ENCODE measurements at regions not wholly inside any gene's neighbourhood (a gene's known extent, or its start where the extent isn't known, plus 50 kb on each side); places are given as distances from the start of the nearest gene placed in this dataset.
"Not testable (repeated sequence)": the region's sequence is repeated elsewhere in the genome, so short reads cannot be mapped to it uniquely, and the experiment has no call there.

DNA sequence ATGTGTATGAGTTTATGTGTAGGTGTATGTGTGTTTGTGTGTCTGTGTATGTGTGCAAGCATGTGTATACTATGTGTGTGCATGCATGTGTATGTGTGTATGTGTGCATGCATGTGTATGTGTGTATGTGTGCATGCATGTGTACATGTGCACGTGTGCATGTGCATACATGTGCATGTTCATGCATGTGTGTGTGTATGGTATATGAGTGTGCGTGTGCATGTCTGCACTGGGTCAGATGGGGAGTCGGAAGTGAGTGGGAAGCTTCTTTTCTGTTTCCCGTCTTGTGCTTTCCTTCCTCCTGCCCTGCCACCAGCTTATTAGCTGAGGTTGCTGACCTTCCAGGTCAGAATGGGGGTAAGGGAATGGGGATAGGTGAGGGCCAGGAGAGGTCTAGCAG lies 174.7 kb downstream of the MAP2K4 start:
- DNase-seq, result no peak

DNA sequence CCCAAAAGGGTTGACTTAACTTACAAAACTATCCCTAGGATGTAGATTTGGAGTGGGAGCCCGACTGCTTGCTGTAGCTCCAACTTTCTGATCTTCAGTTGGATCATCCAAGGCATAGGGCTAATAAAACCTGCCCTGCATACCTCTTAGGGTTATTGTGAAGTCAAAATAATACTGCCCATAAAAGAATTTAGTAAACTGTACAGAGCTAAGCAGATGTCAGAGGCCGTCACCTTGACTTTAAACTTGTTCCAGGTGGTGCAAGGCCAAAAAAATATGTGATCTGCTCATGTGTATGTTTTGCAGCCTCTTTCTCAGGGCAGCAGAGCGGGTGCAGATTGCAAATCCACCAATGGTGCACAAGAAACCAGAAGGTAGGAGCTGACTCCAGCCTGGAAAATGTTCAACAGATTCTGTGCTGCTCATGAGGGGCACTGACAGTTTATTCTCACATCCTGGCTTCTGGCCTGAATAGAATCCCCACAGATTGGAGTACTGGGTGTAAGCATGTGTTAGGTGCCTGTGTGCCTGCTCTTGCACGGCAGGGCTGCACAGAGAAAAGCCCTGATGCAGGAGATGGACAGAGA lies 180.7 kb downstream of the MAP2K4 start:
- DNase-seq, result no peak

DNA sequence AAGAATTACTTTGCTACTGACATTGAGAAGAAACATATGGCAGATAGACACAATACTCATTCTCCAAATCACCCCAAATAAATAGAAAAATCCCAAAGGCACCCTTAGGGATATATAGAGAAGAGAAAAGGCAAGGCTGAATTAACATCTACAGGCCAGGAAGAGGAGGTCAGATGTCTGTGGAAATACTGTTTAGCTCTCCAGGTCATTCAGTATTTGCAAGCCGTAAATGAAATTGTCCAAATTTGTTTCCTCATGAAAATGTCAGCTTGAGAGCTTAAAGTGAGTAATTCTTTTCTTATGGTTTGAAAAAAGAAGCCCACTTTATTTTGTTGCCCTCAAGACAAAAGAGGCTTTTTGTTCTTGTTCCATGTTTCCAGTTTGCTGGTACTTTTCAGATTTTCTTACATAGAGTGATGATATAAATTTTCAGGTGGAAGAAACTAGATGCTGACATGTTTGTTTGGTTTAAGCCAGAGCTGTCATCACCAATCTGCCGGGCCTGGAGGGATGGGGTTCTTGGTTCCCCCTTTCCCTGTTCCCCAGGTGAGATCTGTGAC lies 189.0 kb downstream of the MAP2K4 start:
- DNase-seq, result no peak

DNA sequence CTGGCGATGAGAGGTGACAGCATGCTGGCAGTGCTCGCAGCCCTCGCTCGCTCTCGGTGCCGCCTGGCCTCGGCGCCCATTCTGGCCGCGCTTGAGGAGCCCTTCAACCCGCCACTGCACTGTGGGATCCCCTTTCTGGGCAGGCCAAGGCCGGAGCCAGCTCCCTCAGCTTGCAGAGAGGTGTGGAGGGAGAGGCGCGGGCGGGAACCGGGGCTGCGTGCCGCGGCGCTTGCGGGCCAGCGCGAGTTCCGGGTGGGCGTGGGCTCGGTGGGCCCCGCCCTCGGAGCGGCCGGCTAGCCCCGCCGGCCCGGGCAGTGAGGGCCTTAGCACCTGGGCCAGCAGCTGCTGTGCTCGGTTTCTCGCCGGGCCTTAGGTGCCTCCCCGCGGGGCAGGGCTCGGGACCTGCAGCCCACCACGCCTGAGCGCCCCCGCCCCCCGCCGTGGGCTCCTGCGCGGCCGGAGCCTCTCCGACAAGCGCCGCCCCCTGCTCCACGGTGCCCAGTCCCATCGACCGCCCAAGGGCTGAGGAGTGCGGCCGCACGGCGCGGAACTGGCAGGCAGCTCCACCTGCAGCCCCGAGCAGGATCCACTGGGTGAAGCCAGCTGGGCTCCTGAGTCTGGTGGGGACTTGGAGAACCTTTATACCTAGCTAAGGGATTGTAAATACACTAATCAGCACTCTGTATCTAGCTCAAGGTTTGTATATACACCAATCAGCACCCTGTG lies 200.2 kb downstream of the MAP2K4 start:
- not testable (repeated sequence) for DNase-seq

DNA sequence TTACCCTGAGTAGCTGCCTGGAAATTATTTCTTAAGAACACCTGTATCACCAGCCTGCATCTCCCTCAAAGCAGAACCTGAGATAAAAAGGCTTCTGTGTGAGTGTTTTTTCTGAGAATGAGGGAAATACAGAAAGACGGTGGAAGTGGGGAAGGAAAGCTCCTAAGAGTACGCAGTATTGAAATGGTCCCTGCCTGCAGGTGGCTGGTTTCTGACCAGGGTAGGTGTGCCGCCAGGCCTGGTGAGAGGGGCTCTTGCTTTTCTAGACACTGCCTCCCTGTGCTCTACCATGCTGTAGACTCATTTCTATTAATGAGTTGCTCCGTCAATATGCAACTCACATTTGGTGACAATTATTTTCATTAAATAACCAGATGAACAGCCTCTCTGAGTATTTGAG lies 201.7 kb downstream of the MAP2K4 start:
- no peak for DNase-seq

DNA sequence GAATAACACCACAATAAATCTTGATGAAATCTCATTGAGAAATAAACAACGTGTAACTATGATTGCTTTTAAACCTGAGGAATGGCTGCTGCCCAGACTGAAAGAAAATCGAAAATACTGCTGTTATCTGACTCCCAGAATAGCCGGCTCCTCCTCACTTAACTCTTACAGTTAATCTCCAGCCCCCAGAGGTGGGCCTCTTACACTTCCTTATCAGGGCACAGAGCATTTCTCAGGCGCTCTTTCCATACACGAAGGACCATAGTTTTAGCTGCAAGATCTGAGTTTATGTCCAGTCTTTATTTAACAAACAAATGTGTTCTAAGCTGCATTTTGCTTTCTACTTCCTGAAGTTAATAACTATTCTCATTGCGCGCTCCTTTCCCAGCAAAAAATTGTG lies 206.9 kb downstream of the MAP2K4 start:
- no peak for DNase-seq

DNA sequence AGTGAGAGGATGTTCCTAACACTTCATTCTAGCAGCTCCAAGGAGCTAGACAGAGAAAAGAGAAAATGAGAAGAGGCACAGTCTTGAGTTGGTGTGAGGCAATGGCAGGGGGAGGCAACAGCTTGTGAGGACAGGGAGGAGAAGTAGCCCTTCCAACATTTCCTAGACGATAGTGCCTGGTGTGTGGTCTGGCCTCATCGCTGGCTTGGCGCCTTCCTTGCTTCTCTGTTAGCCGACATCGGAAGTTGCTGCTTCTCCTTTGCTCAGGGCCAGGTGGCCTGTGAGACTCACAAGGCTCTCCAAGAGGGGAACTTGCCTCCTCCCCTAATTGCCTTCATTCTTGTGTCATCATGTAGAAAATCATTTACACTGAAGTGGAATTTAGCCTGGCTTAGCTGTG lies 208.7 kb downstream of the MAP2K4 start:
- no peak for DNase-seq

DNA sequence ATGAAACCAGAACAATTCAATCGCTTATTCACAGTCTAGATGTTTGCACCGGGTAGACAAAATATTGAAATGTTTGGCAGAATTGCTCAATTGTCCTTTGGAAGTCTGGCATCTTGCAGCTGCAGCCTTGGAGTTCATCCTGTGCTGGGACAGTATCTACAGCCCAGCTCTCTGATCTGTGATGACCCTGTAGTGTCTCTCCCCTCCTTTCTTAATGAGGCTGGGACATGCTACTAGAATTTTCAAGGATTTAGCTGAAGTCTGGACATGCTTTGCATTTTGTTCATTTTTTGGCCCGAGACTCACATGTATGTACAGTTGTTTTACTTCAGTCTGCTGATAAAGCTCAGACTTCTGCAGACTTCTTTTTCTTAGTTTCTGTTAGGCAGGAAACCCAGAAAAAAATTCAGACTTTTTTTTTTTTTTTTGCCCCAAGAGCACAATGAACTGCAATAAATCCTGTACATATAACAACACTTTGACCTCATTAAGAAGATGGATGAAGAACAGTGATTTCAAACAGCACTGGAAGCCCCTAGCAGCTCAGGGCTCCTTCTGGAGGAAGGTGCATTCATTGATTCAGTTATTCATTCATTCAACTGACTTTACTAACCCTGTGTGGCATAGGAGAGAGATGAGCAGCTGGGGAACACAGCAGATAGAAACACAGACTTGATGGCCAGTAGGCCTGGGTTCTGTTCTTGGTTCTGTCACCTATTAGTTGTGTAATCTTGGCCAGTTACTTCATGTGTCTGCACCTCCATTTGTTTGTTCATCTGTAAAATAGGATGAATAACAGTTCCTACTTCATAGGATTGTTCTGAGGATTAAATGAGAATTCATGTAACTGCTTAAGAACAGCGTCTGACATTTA lies 210.0 kb downstream of the MAP2K4 start:
- DNase-seq, result no peak

DNA sequence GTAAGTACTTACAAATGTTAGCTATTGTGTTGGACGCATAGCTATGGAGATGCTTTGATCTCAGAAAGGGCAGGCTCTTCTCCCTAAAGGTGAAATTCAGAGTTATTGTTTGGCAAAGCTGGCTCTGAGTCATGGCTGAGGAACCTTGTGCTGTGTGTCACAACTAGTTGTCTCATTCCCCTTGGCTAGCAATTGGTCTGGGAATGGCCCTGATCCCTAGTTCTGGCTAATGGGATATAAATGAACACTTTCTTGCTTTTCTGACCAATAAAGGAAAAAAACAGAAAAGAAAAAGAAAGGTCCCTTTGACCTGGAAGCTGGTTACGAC lies 210.6 kb downstream of the MAP2K4 start:
- no peak for DNase-seq

DNA sequence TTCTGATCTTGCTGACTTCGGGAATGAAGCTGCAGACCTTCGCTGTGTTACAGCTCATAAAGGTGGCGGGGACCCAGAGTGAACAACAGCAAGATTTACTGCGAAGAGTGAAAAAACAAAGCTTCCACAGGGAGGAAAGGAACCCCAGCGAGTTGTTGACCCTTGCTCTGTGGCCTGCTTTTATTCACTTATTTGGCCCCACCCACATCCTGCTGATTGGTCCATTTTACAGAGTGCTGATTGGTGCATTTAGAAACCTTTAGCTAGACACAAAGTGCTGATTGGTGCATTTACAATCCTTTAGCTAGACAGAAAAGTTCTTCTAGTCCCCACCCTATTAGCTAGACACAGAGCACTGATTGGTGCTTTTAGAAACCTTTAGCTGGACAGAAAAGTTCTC lies 218.3 kb downstream of the MAP2K4 start:
- not testable (repeated sequence) for DNase-seq

DNA sequence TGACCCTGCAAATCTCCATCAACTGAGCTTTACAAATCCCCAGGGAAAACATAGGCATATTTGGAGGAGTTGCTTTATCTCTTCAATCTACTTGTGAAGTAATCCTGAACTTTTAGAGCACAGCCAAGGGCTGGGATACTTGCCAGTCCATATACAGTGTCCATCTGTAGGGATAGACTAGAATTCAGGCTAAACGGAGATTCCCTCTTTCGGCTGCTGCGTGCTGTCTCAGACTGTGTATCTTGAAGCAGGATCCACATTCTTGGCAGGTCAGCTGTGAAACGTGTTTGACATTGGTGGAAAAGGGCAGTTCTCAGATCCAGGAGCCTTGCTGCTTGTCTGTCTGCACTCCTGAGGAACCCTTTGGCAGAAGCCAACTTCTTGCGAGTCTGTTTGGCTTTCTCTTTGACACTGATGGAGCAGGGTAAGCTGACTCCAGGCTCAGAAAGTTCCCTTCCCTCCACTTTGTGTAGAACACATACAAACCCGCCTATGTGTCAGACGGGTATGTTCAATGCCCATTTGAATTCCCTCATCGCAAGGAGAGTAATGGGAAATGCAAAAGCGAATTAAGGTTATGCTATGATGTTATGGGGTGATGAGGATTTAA lies 221.8 kb downstream of the MAP2K4 start:
- DNase-seq, result no peak

DNA sequence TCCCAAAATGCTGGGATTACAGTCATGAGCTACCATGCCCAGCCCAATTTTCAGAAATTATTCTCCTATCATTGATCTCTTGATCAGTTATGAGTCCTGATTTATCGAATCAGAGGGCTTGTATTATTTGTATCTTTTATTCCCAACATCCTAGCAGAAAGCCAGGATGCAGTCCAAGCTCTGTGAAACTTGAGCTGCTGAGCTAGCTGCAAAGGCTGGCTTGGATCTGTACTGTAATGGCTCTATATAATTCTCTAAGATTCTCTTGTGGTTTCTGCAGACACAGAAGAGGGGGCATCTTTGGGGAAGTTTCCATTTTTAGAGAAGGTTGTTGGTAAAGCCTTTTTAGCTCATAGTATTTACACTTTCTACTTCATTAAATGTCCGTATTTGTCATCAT lies 227.1 kb downstream of the MAP2K4 start:
- DNase-seq, result no peak

DNA sequence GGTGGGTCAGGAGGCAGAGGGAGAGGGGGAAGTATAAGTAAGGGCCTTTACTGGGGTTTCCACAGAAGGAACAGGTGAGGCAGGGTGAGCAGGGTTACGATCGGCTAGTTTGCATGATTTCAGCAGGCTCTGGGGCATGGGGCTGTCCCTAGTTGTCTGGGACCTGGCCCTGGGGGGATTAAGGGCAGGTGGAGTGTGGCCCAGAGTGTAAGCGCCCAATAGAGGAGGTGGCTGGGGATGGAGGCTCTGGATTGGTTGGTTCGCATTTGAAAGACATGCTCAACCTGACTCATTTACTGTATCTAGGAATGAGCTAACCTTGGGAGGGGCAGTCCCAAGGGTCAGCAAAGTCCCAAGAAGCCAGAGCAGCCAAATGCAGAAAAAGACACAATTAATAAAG lies 230.3 kb downstream of the MAP2K4 start:
- no peak for DNase-seq

DNA sequence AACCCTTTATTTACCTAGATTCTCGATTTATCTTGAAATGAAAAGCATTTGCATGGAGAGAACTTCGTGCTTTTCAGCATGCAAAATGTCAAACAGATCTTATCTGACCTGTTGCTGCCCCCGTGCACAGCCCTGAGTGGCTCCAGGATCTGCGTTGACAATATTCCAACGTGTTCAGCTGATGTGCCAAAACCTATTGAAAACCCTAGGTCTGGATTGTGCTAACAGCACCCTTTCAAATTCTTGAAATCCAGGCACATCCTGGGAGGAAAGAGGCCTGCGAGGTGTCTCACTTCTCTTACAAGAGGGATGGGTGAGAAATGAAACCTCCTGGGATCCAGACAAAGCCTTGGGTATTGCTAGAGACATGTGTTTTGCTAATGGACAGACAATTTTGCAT lies 231.8 kb downstream of the MAP2K4 start:
- no peak for DNase-seq

DNA sequence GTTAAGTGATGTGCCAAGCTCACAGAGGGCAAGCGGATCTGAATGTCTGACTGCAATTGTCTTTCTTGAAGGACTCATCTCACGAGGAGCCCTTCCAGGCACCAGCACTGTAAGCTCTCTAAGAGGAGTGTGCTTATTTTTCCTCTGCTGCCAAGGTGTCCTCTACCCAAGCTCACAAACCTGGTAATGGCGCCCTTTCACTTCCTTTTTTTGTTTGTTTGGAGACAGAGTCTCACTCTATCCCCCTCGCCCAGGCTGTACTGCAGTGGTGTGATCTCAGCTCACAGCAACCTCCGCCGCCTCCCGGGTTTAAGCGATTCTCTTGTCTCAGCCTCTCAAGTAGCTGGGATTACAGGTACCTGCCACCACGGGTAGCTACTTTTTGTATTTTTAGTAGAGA lies 233.8 kb downstream of the MAP2K4 start:
- DNase-seq, result no peak

DNA sequence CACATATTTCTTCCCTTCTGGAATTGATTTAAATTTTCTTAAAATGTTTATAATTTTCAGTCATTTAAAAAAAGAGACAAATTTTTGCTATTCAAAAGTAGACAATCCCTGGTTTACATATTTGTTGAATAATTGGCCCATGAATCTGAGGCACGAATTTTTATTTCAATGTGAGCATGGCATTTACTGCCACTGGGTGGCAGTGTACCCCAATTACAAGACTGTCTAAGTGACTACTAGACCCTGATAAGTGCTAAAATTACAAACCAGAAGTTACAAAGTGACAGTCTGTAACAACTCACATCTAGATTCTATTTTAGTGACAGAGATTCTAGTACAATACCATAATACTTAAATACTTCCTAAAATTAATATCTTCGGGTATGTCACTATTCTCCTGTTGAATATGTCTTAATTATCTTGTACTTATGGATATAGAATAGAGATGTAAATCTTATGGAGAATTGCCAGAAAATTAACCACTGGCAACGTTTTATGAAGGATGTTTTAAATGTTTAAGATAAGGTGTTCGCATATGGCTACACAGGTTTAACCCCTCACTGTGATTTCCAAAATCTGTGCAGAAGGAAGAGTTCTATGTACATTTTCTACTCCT lies 235.8 kb downstream of the MAP2K4 start:
- DNase-seq, result peak; percentile 1 to 6

DNA sequence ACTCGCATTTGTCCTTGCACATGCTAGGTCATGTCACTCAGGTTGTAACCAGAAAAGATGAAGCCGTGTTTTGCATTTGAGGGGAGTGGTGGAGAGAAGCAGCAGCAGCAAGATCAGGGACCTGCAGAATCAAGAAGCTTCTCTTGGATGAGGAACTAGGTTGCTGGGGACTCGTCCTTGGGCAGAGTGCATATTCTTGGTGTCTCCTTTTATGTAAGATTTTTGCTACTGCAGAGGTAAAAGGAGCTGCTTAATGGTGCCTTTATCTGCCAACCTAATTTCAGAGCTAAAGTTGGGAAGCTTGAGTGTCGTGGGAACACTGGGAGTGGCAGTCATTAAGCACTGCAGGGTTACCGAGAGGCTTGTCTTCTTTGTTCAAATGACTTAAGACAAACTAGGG lies 236.5 kb downstream of the MAP2K4 start:
- no peak for DNase-seq

DNA sequence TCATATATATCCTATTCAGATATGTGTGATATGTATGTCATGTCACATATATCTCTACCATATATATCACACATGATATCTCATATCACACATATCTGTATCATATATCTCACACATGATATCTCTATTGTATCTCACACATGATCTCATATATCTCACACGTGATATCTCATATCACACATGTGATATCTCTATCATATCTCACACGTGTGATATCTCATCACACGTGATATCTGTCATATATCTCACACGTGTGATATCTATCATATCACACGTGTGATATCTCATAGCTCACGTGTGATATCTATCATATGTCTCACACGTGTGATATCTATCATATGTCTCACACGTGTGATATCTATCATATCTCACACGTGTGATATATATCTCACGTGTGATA lies 240.7 kb downstream of the MAP2K4 start:
- DNase-seq, result no peak

DNA sequence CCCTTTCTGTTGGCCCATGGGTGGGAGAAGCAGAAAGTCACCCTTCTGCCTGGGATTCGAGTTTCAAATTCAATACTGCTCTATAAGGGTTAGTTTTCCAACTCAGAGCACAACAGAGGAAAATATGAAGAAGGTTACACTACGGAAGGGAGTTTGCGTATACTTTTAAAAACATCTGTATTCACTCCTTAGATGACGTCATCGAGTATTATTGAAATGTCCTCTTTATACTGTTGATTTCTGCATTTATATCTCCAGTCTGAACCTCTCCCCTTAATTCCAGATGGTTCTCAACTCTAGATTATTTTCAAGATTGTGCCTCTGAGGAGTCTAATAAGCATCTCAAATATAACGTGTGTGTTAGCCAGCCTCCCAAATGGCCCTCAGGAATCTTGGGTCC lies 249.1 kb downstream of the MAP2K4 start:
- no peak for DNase-seq

DNA sequence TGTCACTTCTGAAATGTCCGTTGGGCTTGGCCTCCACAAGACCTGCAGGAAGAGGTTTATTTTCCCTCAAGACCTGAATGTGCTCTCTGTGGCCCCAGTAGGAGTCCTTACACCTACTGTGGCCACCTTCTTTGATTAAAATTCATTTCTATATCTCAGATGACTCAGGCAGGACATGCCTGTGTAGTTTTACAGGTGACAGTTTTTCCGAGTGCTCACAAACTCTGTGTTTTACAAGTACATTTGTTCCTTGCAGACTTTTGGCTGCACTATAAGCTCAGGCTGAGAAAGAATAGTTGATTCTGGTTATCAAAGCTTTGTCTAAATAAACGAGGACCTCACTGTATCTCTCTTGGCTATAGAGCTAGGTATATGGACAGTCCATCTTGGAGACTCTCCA lies 257.1 kb downstream of the MAP2K4 start:
- no peak for DNase-seq

DNA sequence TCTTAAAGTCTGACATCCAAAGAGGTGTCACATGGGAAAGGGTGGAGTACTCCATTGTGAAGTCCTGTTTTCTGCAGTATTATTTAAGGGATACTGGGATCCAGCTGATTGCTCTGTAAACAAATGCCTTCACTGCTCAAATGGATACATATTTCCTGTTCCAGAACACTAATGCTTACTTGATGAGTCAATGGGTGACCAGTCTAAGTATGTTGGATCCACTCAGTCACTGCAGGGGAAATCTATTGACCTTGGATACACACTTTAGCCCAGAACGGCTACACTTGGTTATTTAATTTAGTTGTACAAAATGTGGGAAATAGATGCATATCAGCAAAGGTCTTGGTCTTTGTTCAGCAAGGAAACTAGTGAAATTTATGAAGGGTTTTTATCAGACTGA lies 261.4 kb downstream of the MAP2K4 start:
- no peak for DNase-seq

DNA sequence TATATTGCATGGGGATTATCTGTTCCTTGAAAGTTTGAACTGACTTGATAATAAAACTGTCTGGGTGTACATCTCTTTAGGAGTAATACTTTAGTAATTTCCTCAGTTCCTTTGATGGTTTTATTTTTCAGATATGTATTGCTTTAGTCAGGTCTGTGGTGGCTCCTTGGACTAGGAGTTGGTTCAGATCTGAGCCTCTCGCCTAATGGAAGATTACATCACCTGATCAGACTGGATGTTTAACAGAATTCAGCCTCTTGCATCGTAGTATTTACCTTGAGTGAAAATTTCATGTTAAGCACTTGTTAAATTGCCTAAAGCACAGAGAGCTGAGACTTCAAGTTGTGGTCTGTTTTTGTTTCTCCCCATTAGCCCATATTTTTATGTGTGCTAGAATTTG lies 267.3 kb downstream of the MAP2K4 start:
- no peak for DNase-seq

DNA sequence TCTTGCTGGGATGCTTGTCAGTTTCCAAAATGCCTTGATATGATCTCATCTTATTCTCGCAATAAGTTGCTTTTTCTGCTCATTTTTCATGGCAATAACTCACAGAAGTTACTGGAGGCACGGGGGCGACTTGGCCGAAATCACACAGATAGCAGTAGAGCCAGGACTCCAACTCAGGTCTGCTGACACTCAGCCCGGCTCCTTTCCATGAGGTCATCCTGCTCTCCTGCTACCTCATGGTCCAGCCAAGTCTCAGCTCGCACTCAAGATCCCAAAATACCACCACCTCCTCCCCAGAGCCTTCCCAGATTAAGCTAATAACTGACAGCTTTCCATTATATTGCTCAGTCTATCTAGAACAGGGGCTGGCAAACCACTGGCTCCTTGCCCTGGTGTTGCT lies 269.5 kb downstream of the MAP2K4 start:
- DNase-seq, result no peak

All from activated CD4-positive, alpha-beta T cell treated with anti-CD3 and anti-CD28 coated beads, Interleukin-2, amount 50 U/mL, for 48 hours (primary cell).